Activated CD8-positive, alpha-beta memory T cell treated with anti-CD3 and anti-CD28 coated beads for 36 hours (primary cell): ENCODE measurements at regions not wholly inside any gene's neighbourhood (a gene's known extent, or its start where the extent isn't known, plus 50 kb on each side); places are given as distances from the start of the nearest gene placed in this dataset.

Source experiments
- CTCF ChIA-PET: fragments of 350-600 bp; sonication (Branson Sonifier 250); formaldehyde crosslinking; loops from one replicate; lab custom pipeline; 2021; ENCODE audit warnings: antibody characterized with exemption; lab: Charles Lee
- POLR2A ChIA-PET: fragments of 350-600 bp; sonication (Branson Sonifier 250); formaldehyde crosslinking; loops from one replicate; lab custom pipeline; 2021; ENCODE audit warnings: antibody characterized with exemption; lab: Charles Lee

- CTCF ChIA-PET = interaction anchor here (1.1 to 1.3 kb wide), 2 partner anchors 8 to 19 kb away, joined by 3 to 4 read pairs; no protein-coding TSS in a partner anchor
- POLR2A ChIA-PET = no interaction called here
Observed at GRCh38 chr13:30151388-30151787, 156.0 kb downstream of the KATNAL1 start.

- POLR2A ChIA-PET = no interaction called here
- CTCF ChIA-PET = interaction anchor here (2.8 to 10.8 kb wide), 2 partner anchors 10 to 17 kb away, joined by 7 to 83 read pairs; no protein-coding TSS in a partner anchor
Observed at GRCh38 chr13:30149248-30149647, 158.1 kb downstream of the KATNAL1 start.

DNA sequence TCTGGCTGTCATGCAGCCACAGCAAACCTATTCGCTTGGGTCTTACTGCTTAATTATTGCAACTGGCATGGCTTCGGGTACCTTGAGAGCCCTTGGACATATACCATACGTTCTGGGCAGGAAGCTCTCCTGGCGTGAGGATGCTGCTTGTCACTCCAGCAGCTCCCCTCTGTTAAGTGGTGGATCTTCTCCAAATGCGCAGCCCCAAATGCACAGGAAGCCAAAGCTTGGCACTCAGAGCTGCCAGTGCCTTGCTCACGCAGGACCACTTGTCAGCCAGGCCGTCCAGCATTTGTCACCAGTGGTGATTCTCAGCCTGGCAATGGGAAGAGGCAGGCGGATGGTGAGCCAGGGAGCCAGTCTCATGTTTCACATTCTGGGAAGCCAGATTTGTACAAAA lies 158.6 kb downstream of the KATNAL1 start:
- ChIA-PET CTCF (interaction anchor here (2.8 to 10.8 kb wide), 2 partner anchors 10 to 16 kb away, joined by 7 to 83 read pairs; no protein-coding TSS in a partner anchor), POLR2A (interaction anchor here (1.0 kb wide), 1 partner anchor 8 kb away, joined by 4 read pairs; no protein-coding TSS in a partner anchor)

DNA sequence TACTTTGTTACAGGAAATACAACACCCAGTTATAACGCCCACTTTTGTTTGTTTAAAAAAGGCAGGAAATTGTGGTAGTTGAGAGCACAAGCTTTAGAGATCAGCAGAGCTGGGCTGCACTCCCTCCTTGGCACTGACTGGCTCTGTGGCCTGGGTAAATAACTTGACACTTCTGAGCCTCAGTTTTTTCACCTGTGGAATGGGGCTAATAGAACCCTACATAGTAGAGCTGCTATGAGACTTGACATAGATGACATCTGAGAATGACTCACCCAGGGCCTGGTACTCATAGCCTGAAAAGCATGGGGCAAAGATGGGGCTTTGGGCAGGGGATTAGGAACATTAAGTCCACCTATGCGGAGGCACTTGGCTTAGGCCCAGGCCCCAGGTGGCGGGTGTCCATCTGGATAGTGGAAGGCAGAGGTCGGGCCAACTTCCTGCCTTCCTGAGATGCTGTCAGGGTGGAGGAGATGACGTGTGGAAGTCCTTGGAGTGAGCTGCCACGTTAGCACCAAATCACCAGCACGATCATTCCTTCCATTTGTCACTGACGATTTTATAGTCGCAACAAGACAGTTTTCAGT lies 159.1 kb downstream of the KATNAL1 start:
- CTCF ChIA-PET = interaction anchor here (2.8 to 10.8 kb wide), 2 partner anchors 11 to 16 kb away, joined by 7 to 83 read pairs; no protein-coding TSS in a partner anchor
- POLR2A ChIA-PET = interaction anchor here (1.0 kb wide), 1 partner anchor 9 kb away, joined by 4 read pairs; no protein-coding TSS in a partner anchor

- POLR2A ChIA-PET = interaction anchor here (2.3 kb wide), 1 partner anchor 11 kb away, joined by 17 read pairs; no protein-coding TSS in a partner anchor
- CTCF ChIA-PET = interaction anchor here (1.1 to 10.8 kb wide), 4 partner anchors 12 to 375 kb away, joined by 3 to 83 read pairs (median 8); no protein-coding TSS in a partner anchor
Observed at GRCh38 chr13:30147421-30147820, 159.9 kb downstream of the KATNAL1 start.

- POLR2A ChIA-PET = interaction anchor here (1.3 to 2.3 kb wide), 3 partner anchors 11 to 308 kb away, joined by 3 to 17 read pairs (median 3); no protein-coding TSS in a partner anchor
Observed at GRCh38 chr13:30147015-30147414, 160.3 kb downstream of the KATNAL1 start.

DNA sequence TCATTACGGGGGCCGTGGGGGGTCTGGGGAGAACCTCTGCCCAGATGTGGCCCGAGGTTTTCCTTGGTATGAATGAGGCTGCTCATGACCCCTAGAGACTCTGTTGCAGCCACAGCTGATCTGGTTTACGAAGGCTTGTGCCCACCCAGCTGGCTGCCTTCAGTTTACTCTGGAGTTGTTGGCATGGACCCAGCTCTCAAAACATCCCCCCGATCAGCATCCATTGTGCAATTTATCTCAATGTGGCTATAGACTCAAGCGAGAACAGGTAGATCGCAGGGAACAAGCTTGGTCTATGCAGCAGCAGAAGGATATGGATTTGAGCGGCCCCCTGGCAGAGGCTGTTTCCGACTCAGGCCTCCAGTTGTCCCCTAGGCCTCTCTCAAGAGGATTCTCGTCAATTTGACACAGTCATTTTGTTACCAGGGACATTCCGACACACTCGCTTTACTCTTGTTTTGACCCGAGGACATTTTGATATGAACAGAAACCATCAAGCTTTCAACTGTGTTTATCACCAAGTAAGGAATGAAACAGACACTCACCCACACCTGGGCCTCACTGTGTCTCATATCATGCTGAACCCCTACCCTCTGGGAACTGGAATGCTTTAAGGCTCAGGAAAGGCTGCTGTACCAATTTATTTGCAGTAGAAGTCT lies 161.5 kb downstream of the KATNAL1 start:
- POLR2A ChIA-PET = interaction anchor here (0.7 to 2.3 kb wide), 4 partner anchors 12 to 310 kb away, joined by 3 to 17 read pairs (median 3); partner anchors contain the start of gene KATNAL1
- CTCF ChIA-PET = interaction anchor here (0.8 to 10.8 kb wide), 6 partner anchors 11 to 162 kb away, joined by 3 to 83 read pairs (median 4); partner anchors contain the start of gene KATNAL1

More at GRCh38 chr13:30147015-30147414, 160.3 kb downstream of the KATNAL1 start:
- CTCF ChIA-PET = interaction anchor here (0.8 to 10.8 kb wide), 5 partner anchors 11 to 375 kb away, joined by 3 to 83 read pairs (median 4); partner anchors contain the start of gene KATNAL1

DNA sequence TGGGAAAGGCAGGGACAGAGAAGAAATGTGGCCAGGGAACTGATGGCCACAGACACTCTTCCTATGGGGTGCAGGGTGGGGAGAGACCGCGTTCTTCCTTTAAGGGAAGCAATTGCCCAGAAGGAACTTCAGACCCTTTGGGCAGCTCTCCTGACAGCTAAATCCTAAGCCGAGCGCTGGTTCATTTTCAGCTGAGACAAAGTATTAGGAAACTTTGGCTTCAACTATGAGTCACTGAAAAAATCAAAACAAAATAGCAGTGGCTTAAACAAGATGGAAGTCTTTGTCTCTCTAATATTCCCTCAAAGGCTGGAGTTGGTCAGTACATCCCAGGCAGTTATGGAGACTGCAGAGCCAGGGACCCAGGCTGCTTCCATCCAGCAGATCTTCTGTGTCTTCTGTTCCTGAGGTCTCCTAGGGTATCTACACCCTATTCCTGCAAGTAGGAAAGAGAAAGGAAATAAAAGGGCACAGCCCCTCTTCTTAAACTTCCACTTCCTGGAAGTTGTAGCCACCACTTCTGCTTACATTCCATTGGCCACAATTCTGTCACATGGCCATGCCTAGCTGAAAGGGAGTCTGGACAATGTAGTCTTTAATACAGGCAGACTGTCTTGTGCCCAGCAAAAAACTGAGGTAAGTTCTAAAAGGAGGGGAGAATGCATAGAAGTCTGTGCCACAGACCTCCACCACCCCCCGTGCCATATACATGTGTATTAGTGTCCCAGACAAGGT lies 163.5 kb downstream of the KATNAL1 start:
- CTCF ChIA-PET = interaction anchor here (1.9 to 10.8 kb wide), 2 partner anchors 8 to 11 kb away, joined by 4 to 83 read pairs; no protein-coding TSS in a partner anchor
- POLR2A ChIA-PET = interaction anchor here (1.1 to 2.3 kb wide), 2 partner anchors 11 to 14 kb away, joined by 3 to 6 read pairs; no protein-coding TSS in a partner anchor

GRCh38 chr13:30142486-30143211 lies 164.7 kb downstream of the KATNAL1 start:
- ChIA-PET CTCF (interaction anchor here (0.9 to 10.8 kb wide), 5 partner anchors 9 to 902 kb away, joined by 3 to 83 read pairs (median 4); no protein-coding TSS in a partner anchor), POLR2A (interaction anchor here (0.6 to 2.3 kb wide), 2 partner anchors 10 to 268 kb away, joined by 4 to 6 read pairs; no protein-coding TSS in a partner anchor)

GRCh38 chr13:30141775-30142485 lies 165.4 kb downstream of the KATNAL1 start:
- ChIA-PET POLR2A (interaction anchor here (2.3 kb wide), 1 partner anchor 9 kb away, joined by 6 read pairs; no protein-coding TSS in a partner anchor), CTCF (interaction anchor here (1.2 to 10.8 kb wide), 4 partner anchors 9 to 903 kb away, joined by 4 to 83 read pairs (median 6); no protein-coding TSS in a partner anchor)

GRCh38 chr13:30140973-30141372 lies 166.4 kb downstream of the KATNAL1 start:
- POLR2A ChIA-PET = no interaction called here

DNA sequence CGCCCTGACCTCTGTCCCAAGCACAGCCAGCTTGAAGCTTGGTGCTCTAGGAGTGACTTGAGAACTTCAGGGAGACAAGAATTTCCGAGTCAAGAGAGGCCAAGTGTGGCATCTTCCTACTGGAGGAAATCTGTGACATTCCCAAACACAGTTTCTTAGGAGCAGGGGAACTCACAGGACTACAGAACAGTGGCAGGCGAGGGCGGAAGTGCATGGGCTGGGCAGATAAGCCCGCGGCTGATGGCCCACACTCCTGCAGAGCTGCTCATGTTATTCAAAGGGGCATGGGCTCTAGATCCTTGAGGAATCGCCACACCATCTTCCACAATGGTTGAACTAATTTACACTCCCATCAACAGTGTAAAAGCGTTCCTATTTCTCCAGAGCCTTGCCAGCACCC lies 168.8 kb downstream of the KATNAL1 start:
- ChIA-PET CTCF (no interaction called here), POLR2A (no interaction called here)

More at GRCh38 chr13:30140973-30141372, 166.4 kb downstream of the KATNAL1 start:
- CTCF ChIA-PET = interaction anchor here (0.6 to 10.8 kb wide), 3 partner anchors 8 to 278 kb away, joined by 3 to 83 read pairs (median 9); no protein-coding TSS in a partner anchor

DNA sequence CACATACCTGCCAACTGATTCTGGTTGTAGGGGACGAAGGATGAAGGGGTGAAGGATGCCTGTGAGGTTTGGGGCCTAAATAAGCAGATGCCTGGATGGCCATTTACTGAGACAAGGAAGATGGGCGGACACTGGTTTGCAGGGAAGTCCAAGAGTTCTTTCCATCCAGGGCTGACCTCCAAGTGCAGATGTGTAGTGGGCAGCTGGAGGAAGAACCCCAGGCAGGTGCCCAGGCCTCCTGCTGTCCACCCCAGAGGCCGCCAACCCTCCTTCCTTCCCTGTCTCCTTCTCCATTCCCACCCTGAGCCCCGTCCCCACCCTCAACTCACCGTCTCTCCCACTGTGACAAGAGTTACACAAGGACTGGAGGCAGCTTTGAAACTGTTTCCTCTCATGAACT lies 171.5 kb downstream of the KATNAL1 start:
- POLR2A ChIA-PET = no interaction called here
- CTCF ChIA-PET = interaction anchor here (1.0 to 7.4 kb wide), 2 partner anchors 9 to 23 kb away, joined by 3 to 83 read pairs; no protein-coding TSS in a partner anchor

DNA sequence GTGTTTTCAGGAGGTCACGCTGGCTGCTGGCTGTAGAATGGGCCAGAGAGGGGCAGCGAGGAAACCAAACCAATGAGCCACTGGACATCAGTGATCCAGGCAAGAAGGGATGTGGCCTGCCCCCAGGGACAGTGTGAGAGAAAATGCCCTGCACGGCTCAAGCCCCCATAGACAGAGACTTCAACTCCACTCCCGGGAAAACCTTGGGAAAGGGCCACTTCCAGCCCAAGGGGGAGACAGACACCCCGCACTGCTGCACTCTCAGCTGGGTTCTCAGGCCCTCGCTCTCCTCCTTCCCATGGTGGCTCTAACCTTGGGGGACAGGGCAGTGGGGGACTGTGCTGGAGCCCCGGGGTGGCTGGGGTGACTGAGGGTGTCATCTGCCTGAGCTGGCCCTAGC lies 172.0 kb downstream of the KATNAL1 start:
- POLR2A ChIA-PET = no interaction called here
- CTCF ChIA-PET = interaction anchor here (1.0 to 7.4 kb wide), 3 partner anchors 10 to 23 kb away, joined by 3 to 83 read pairs (median 50); no protein-coding TSS in a partner anchor

DNA sequence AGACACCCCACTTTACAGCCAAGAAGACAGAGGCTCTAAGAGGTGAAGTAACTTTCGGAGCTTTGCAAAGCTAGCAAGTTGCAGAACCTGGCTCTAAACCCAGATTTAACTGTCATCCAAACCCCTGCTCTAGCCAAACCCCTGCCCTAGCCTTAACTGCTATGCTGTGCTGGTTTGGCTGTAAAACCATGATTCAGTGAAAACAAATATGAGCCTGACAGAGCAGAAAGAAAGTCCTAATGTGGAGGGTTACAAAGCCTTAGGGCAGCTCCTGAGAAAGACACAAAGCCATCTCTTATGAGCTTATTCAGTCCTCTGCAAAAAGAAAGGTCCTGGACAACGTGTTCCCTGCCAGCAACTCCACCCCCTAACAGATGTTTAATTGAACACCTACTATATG lies 172.8 kb downstream of the KATNAL1 start:
- ChIA-PET POLR2A (no interaction called here), CTCF (interaction anchor here (0.9 to 7.4 kb wide), 3 partner anchors 10 to 201 kb away, joined by 3 to 83 read pairs (median 50); no protein-coding TSS in a partner anchor)

DNA sequence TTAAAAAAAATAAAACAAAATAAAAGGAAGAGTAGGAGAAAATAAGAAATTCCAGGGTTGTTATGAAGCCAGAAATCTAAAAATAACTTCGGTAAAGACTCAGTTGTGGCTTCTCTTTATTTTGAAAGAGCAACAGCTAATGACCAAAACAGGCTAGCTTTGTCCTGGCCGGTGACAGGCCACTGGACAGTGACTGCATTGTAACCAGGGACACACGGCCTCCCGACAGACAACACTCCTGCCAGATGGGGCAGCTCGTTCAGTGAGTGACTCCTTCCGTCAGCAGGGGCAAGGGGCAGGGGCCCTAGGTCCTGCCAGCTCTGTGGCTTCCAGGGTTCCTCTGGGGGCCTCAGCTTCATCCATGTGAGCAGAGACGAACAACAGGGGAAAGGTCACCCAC lies 173.4 kb downstream of the KATNAL1 start:
- CTCF ChIA-PET = interaction anchor here (0.6 to 7.4 kb wide), 5 partner anchors 11 to 517 kb away, joined by 3 to 83 read pairs (median 4); no protein-coding TSS in a partner anchor
- POLR2A ChIA-PET = interaction anchor here (1.9 kb wide), 1 partner anchor 8 kb away, joined by 6 read pairs; no protein-coding TSS in a partner anchor
